Bronchial epithelial cell (primary cell): ENCODE measurements at regions not wholly inside any gene's neighbourhood (a gene's known extent, or its start where the extent isn't known, plus 50 kb on each side); places are given as distances from the start of the nearest gene placed in this dataset.

ENCODE experiments used
- DNase-seq: peaks from one replicate; pipeline ENCODE4 v3.0.0-alpha.2; 2010; ENCODE audit warnings: low read depth
- FAIRE-seq: peaks from 2 replicates; lab custom pipeline; 2011; peaks lifted over from hg19 to GRCh38; lab: Jason Lieb, UNC
- H3K27me3 ChIP-seq: 2 replicates; pipeline ENCODE4 v1.5.1; 2011; ENCODE audit warnings: low read length; ENCODE audit not compliant: control insufficient read depth, insufficient read depth
- H3K36me3 ChIP-seq: 2 replicates; pipeline ENCODE4 v1.5.1; 2011; ENCODE audit warnings: low read length; ENCODE audit not compliant: control insufficient read depth, insufficient read depth
- H3K4me3 ChIP-seq: 2 replicates; pipeline ENCODE4 v1.5.1; 2011; ENCODE audit warnings: mild to moderate bottlenecking, low read depth, low read length, control low read depth
- CTCF ChIP-seq: IDR thresholded peaks from 2 replicates; pipeline ENCODE4 v1.5.1; 2011; ENCODE audit warnings: mild to moderate bottlenecking, moderate library complexity, low read length, control low read depth, inconsistent platforms; ENCODE audit not compliant: insufficient read depth, severe bottlenecking

DNA sequence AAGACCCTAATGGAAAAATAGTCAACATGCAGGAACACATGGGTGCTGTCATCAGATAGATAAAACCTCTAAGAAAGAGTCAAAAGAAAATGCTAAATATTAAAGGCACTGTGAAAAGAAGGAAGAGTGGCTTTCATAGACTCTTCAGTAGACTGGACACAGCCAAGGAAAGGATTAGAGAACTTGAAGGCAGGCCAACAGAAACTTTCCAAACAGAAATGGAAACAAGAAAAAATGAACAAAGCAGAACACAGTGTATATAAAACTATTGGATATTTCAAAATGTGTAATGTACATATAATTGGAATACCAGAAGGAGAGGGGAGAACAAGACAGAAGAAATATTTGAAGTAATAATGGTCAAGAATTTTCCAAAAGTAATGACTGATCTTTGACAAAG is 431.9 kb downstream of the MATN1 start:
- no peak for DNase-seq
- H3K36me3 ChIP-seq, result no peaks in the 10 kb centered on the region
- TF ChIP-seq CTCF, result no peak
- H3K4me3 ChIP-seq, result no peak overlapping the region
- no peak for FAIRE-seq
- H3K27me3 ChIP-seq, result no peaks in the 10 kb centered on the region

GRCh38 chr1:30290581-30290980 is 432.8 kb downstream of the MATN1 start:
- TF ChIP-seq CTCF, result no peak
- FAIRE-seq, result no peak
- H3K27me3 ChIP-seq, result no peaks in the 10 kb centered on the region

GRCh38 chr1:30287976-30288375 is 435.4 kb downstream of the MATN1 start:
- FAIRE-seq (no peak), DNase-seq (no peak)
- no peak overlapping the region for H3K4me3 ChIP-seq
- H3K27me3 ChIP-seq, result no peaks in the 10 kb centered on the region
- no peak for TF ChIP-seq CTCF
- H3K36me3 ChIP-seq, result no peaks in the 10 kb centered on the region

More at GRCh38 chr1:30290581-30290980, 432.8 kb downstream of the MATN1 start:
- Histone ChIP-seq H3K4me3 (no peak overlapping the region), H3K36me3 (no peaks in the 10 kb centered on the region)
- no peak for DNase-seq

DNA sequence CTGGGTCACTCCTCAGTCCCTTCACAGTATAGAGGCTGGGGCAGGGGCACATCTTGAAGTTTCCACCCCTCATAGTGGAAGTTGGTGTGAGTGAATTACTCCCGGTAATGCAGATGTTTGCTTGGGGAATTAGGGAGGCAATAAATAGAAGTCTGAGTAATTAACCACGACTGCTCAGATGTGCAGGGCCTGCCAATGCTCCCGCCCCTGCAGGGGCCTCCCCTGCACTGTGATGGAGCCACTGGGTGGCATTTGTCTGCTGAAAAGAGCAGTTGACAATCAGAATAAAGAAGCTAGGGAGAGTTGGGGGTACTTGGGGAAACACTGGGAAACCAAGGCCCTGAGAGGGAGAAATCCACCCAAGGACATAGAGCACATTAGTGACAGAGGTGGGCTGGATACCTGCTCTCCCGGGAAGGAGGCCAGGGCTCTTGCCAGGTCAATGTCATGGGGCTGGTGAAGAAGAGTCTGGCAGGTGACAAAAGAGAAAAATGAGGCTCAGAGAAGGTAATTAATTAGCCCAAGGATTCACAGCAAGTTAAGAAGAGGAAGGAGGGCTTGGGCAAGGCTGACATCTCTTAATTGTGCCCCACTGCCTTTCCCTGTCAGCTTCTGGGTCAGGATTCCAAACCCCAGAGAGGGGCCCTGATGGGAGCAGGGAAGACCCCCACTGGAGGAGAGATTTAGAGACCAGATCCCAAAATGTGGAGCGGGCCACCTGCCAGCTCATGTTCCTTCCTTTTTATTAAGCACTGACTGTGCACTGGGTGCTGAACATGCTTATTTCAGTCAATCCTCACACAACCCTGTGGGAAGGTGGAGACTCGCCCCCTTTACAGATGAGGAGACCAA is 436.2 kb downstream of the MATN1 start:
- Histone ChIP-seq H3K27me3 (no peaks in the 10 kb centered on the region), H3K4me3 (no peak overlapping the region), H3K36me3 (no peaks in the 10 kb centered on the region)
- no peak for TF ChIP-seq CTCF
- DNase-seq (no peak), FAIRE-seq (peak; percentile 66)

DNA sequence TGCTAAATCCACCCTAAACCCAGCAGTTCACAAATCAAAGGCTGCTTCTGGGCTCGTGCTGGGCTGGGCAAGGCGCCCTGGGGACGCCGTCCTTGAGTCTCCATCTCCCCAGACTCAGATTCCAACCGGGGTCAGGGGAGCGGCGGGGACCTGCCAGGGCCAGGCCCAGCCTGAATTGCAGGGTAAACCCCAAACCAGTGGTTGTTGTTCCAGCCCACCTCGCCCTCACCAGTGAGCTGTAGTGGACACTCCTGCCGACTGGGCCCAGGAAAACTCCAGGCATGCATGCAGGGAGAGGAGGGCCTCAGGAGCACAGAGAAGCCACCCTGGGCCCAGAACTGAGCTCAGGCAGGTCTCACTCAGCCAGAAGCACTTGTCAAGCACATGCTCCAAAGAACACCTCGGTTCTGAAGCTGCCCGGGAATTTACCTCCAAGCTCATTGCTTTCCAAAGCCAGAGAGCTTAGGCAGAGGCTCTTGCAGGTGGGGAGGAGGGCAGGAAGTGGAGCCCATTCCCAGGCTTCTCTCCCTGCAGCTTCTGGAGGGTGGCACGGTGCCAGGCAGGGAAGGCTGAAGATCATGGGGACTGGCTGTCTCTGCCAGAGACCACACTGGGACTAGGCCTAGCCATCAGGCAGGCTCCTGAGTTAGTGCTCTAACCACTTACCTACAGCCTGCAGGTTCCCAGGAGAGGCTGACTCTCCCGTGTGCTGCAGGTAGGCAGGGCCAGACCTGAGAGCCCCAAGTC is 437.0 kb downstream of the MATN1 start:
- FAIRE-seq (no peak), DNase-seq (no peak)
- Histone ChIP-seq H3K36me3 (no peaks in the 10 kb centered on the region), H3K27me3 (no peaks in the 10 kb centered on the region), H3K4me3 (no peak overlapping the region)
- TF ChIP-seq CTCF, result no peak
